ENCODE measurements at regions not wholly inside any gene's neighbourhood (a gene's known extent, or its start where the extent isn't known, plus 50 kb on each side); places are given as distances from the start of the nearest gene placed in this dataset.
"Not testable (repeated sequence)": the region's sequence is repeated elsewhere in the genome, so short reads cannot be mapped to it uniquely, and the experiment has no call there.

GRCh38 chr11:100441086-100441485 is 246.0 kb upstream of the ARHGAP42 start:
- H3K36me3 ChIP-seq (ENCODE audit: control insufficient read depth in 1 of 2, insufficient read depth in 2 of 2, low read length in 2 of 2) = no peaks in the 10 kb centered on the region
- H3K4me2 ChIP-seq (ENCODE audit: low read length) = no peak overlapping the region
- no peaks in the 10 kb centered on the region for H3K79me2 ChIP-seq (ENCODE audit: control insufficient read depth, insufficient read depth, low read length, poor library complexity)
- H3K4me3 ChIP-seq (ENCODE audit: low read depth, low read length) = no peak overlapping the region
- H2AFZ ChIP-seq (ENCODE audit: insufficient read depth, low read length, poor library complexity) = no peak overlapping the region
- H2BK12ac ChIP-seq (ENCODE audit: low read length) = no peak overlapping the region
- no peak overlapping the region for H4K91ac ChIP-seq (ENCODE audit: low read depth, low read length)
- no CpG with 5 or more reads among the region's 1 CpG for WGBS (ENCODE audit: extremely low coverage, insufficient coverage, insufficient read length)
- H3K79me1 ChIP-seq (ENCODE audit: low read length) = no peaks in the 10 kb centered on the region
- H3K27ac ChIP-seq (ENCODE audit: low read depth, low read length) = no peak overlapping the region
- no peak overlapping the region for H3K9ac ChIP-seq (ENCODE audit: low read length)
- H2BK120ac ChIP-seq (ENCODE audit: insufficient read depth, low read length, poor library complexity) = no peak overlapping the region
- no peak overlapping the region for H2BK5ac ChIP-seq (ENCODE audit: low read depth, low read length, poor library complexity)
- no peak overlapping the region for H3K14ac ChIP-seq (ENCODE audit: low read length)
- no peak overlapping the region for H4K12ac ChIP-seq (ENCODE audit: low read depth, low read length)
- no peaks in the 10 kb centered on the region for H3K27me3 ChIP-seq (ENCODE audit: insufficient read depth, low read length)
- H3K9me3 ChIP-seq (ENCODE audit: insufficient read depth, low read depth, low read length) = no peaks in the 10 kb centered on the region
- no peak for DNase-seq
- no peak overlapping the region for H3K4ac ChIP-seq (ENCODE audit: low read depth, low read length)
- H2AK5ac ChIP-seq (ENCODE audit: low read length) = no peak overlapping the region
- no peak overlapping the region for H3K18ac ChIP-seq (ENCODE audit: low read length)
- H3K23ac ChIP-seq (ENCODE audit: low read length) = no peak overlapping the region
- no peaks in the 10 kb centered on the region for H3K4me1 ChIP-seq (ENCODE audit: control insufficient read depth in 1 of 2, insufficient read depth in 2 of 2, low read length in 2 of 2)
- no peak overlapping the region for H4K8ac ChIP-seq (ENCODE audit: low read depth, low read length)

GRCh38 chr11:100442017-100442416 is 245.1 kb upstream of the ARHGAP42 start:
- no CpG with 5 or more reads among the region's 3 CpGs for WGBS (ENCODE audit: extremely low coverage, insufficient coverage, insufficient read length)
- no peak overlapping the region for H3K4ac ChIP-seq (ENCODE audit: low read depth, low read length)
- H3K23ac ChIP-seq (ENCODE audit: low read length) = no peak overlapping the region
- H3K27me3 ChIP-seq (ENCODE audit: insufficient read depth, low read length) = no peaks in the 10 kb centered on the region
- H2AFZ ChIP-seq (ENCODE audit: insufficient read depth, low read length, poor library complexity) = no peak overlapping the region
- H3K14ac ChIP-seq (ENCODE audit: low read length) = no peak overlapping the region
- no peaks in the 10 kb centered on the region for H3K79me1 ChIP-seq (ENCODE audit: low read length)
- H4K12ac ChIP-seq (ENCODE audit: low read depth, low read length) = no peak overlapping the region
- no peak overlapping the region for H2BK120ac ChIP-seq (ENCODE audit: insufficient read depth, low read length, poor library complexity)
- no peaks in the 10 kb centered on the region for H3K79me2 ChIP-seq (ENCODE audit: control insufficient read depth, insufficient read depth, low read length, poor library complexity)
- no peak overlapping the region for H2AK5ac ChIP-seq (ENCODE audit: low read length)
- H4K8ac ChIP-seq (ENCODE audit: low read depth, low read length) = no peak overlapping the region
- H3K36me3 ChIP-seq (ENCODE audit: control insufficient read depth in 1 of 2, insufficient read depth in 2 of 2, low read length in 2 of 2) = no peaks in the 10 kb centered on the region
- no peak overlapping the region for H2BK5ac ChIP-seq (ENCODE audit: low read depth, low read length, poor library complexity)
- H3K27ac ChIP-seq (ENCODE audit: low read depth, low read length) = no peak overlapping the region
- H3K9me3 ChIP-seq (ENCODE audit: insufficient read depth, low read depth, low read length) = no peaks in the 10 kb centered on the region
- DNase-seq = no peak
- H3K9ac ChIP-seq (ENCODE audit: low read length) = no peak overlapping the region
- no peak overlapping the region for H3K4me2 ChIP-seq (ENCODE audit: low read length)
- no peaks in the 10 kb centered on the region for H3K4me1 ChIP-seq (ENCODE audit: control insufficient read depth in 1 of 2, insufficient read depth in 2 of 2, low read length in 2 of 2)
- no peak overlapping the region for H2BK12ac ChIP-seq (ENCODE audit: low read length)
- no peak overlapping the region for H3K4me3 ChIP-seq (ENCODE audit: low read depth, low read length)
- H3K18ac ChIP-seq (ENCODE audit: low read length) = no peak overlapping the region
- no peak overlapping the region for H4K91ac ChIP-seq (ENCODE audit: low read depth, low read length)

GRCh38 chr11:100445231-100445735 is 241.8 kb upstream of the ARHGAP42 start:
- H4K12ac ChIP-seq (ENCODE audit: low read depth, low read length) = no peak overlapping the region
- no peak for DNase-seq
- H3K4me3 ChIP-seq (ENCODE audit: low read depth, low read length) = no peak overlapping the region
- H2AFZ ChIP-seq (ENCODE audit: insufficient read depth, low read length, poor library complexity) = no peak overlapping the region
- H3K79me2 ChIP-seq (ENCODE audit: control insufficient read depth, insufficient read depth, low read length, poor library complexity) = no peaks in the 10 kb centered on the region
- no CpG with 5 or more reads among the region's 2 CpGs for WGBS (ENCODE audit: extremely low coverage, insufficient coverage, insufficient read length)
- no peak overlapping the region for H2BK120ac ChIP-seq (ENCODE audit: insufficient read depth, low read length, poor library complexity)
- no peaks in the 10 kb centered on the region for H3K27me3 ChIP-seq (ENCODE audit: insufficient read depth, low read length)
- H2AK5ac ChIP-seq (ENCODE audit: low read length) = no peak overlapping the region
- no peaks in the 10 kb centered on the region for H3K79me1 ChIP-seq (ENCODE audit: low read length)
- no peaks in the 10 kb centered on the region for H3K9me3 ChIP-seq (ENCODE audit: insufficient read depth, low read depth, low read length)
- H3K4ac ChIP-seq (ENCODE audit: low read depth, low read length) = no peak overlapping the region
- no peak overlapping the region for H3K18ac ChIP-seq (ENCODE audit: low read length)
- no peak overlapping the region for H4K91ac ChIP-seq (ENCODE audit: low read depth, low read length)
- H3K4me1 ChIP-seq (ENCODE audit: control insufficient read depth in 1 of 2, insufficient read depth in 2 of 2, low read length in 2 of 2) = no peaks in the 10 kb centered on the region
- no peaks in the 10 kb centered on the region for H3K36me3 ChIP-seq (ENCODE audit: control insufficient read depth in 1 of 2, insufficient read depth in 2 of 2, low read length in 2 of 2)
- no peak overlapping the region for H3K27ac ChIP-seq (ENCODE audit: low read depth, low read length)
- H3K4me2 ChIP-seq (ENCODE audit: low read length) = no peak overlapping the region
- H2BK12ac ChIP-seq (ENCODE audit: low read length) = no peak overlapping the region
- H2BK5ac ChIP-seq (ENCODE audit: low read depth, low read length, poor library complexity) = no peak overlapping the region
- no peak overlapping the region for H3K9ac ChIP-seq (ENCODE audit: low read length)
- H3K14ac ChIP-seq (ENCODE audit: low read length) = no peak overlapping the region
- H4K8ac ChIP-seq (ENCODE audit: low read depth, low read length) = no peak overlapping the region
- H3K23ac ChIP-seq (ENCODE audit: low read length) = no peak overlapping the region

GRCh38 chr11:100451801-100452460 is 235.2 kb upstream of the ARHGAP42 start:
- not testable (repeated sequence) for H3K27ac ChIP-seq (ENCODE audit: low read depth, low read length); H3K27me3 ChIP-seq (ENCODE audit: insufficient read depth, low read length); H2BK120ac ChIP-seq (ENCODE audit: insufficient read depth, low read length, poor library complexity); H3K14ac ChIP-seq (ENCODE audit: low read length); H2BK12ac ChIP-seq (ENCODE audit: low read length); H4K12ac ChIP-seq (ENCODE audit: low read depth, low read length); H3K36me3 ChIP-seq (ENCODE audit: control insufficient read depth in 1 of 2, insufficient read depth in 2 of 2, low read length in 2 of 2); H3K9me3 ChIP-seq (ENCODE audit: insufficient read depth, low read depth, low read length); H3K18ac ChIP-seq (ENCODE audit: low read length); H3K4me1 ChIP-seq (ENCODE audit: control insufficient read depth in 1 of 2, insufficient read depth in 2 of 2, low read length in 2 of 2); H3K23ac ChIP-seq (ENCODE audit: low read length); H3K79me1 ChIP-seq (ENCODE audit: low read length); H2AFZ ChIP-seq (ENCODE audit: insufficient read depth, low read length, poor library complexity); H4K91ac ChIP-seq (ENCODE audit: low read depth, low read length); H3K9ac ChIP-seq (ENCODE audit: low read length); H3K4me3 ChIP-seq (ENCODE audit: low read depth, low read length); H3K4ac ChIP-seq (ENCODE audit: low read depth, low read length); H2AK5ac ChIP-seq (ENCODE audit: low read length); H3K4me2 ChIP-seq (ENCODE audit: low read length); H2BK5ac ChIP-seq (ENCODE audit: low read depth, low read length, poor library complexity); H3K79me2 ChIP-seq (ENCODE audit: control insufficient read depth, insufficient read depth, low read length, poor library complexity); DNase-seq
- peak overlapping the region; percentile 28 for H4K8ac ChIP-seq (ENCODE audit: low read depth, low read length)
- no CpG with 5 or more reads among the region's 26 CpGs for WGBS (ENCODE audit: extremely low coverage, insufficient coverage, insufficient read length)

Data from trophoblast cell (in vitro differentiated cells and primary cell).